DOHH2 (cell line): ENCODE measurements at regions not wholly inside any gene's neighbourhood (a gene's known extent, or its start where the extent isn't known, plus 50 kb on each side); places are given as distances from the start of the nearest gene placed in this dataset.

Source experiments
- H3F3A ChIP-seq: fragments of 200-600 bp; sonication (generic), shearing (Covaris generic); 2 replicates; pipeline ENCODE4 v1.6.0; 2016; ENCODE audit warnings: antibody characterized with exemption, mild to moderate bottlenecking; ENCODE audit not compliant: control insufficient read depth, insufficient read depth
- H3K27ac ChIP-seq: fragments of 200-600 bp; sonication (generic); 2 replicates; pipeline ENCODE4 v1.5.1; 2014; ENCODE audit warnings: low read depth, mild to moderate bottlenecking, low read length, moderate library complexity
- H3K27me3 ChIP-seq: fragments of 200-600 bp; sonication (generic); 2 replicates; pipeline ENCODE4 v1.6.1; 2014; ENCODE audit warnings: mild to moderate bottlenecking, low read length, mixed read lengths; ENCODE audit not compliant: control insufficient read depth
- H3K36me3 ChIP-seq: fragments of 200-600 bp; sonication (generic); 2 replicates; pipeline ENCODE4 v1.6.1; 2014; ENCODE audit warnings: mild to moderate bottlenecking, low read length, moderate library complexity, mixed read lengths; ENCODE audit not compliant: control insufficient read depth
- H3K4me1 ChIP-seq: fragments of 200-600 bp; sonication (generic); 2 replicates; pipeline ENCODE4 v1.6.1; 2014; ENCODE audit warnings: mild to moderate bottlenecking, low read length, mixed read lengths; ENCODE audit not compliant: control insufficient read depth
- H3K4me2 ChIP-seq: fragments of 200-600 bp; sonication (generic); 2 replicates; pipeline ENCODE4 v1.6.0; 2014; ENCODE audit warnings: mild to moderate bottlenecking, low read length, moderate library complexity
- H3K4me3 ChIP-seq: fragments of 200-600 bp; sonication (generic); 2 replicates; pipeline ENCODE4 v1.5.1; 2014; ENCODE audit warnings: mild to moderate bottlenecking, low read length, mixed read lengths
- H3K79me2 ChIP-seq: fragments of 200-600 bp; sonication (generic); 2 replicates; pipeline ENCODE4 v1.6.1; 2014; ENCODE audit warnings: mild to moderate bottlenecking, low read length, mixed read lengths; ENCODE audit not compliant: control insufficient read depth
- H3K9me2 ChIP-seq: fragments of 200-600 bp; sonication (generic); replicated peaks from 2 replicates; pipeline ENCODE4 v1.6.1; 2014; ENCODE audit warnings: mild to moderate bottlenecking, low read length, mixed read lengths; ENCODE audit not compliant: control insufficient read depth
- H3K9me3 ChIP-seq: fragments of 200-600 bp; sonication (generic); 2 replicates; pipeline ENCODE4 v1.6.1; 2014; ENCODE audit warnings: antibody characterized with exemption, low read length, mixed read lengths; ENCODE audit not compliant: control insufficient read depth, insufficient read depth
- H4K20me1 ChIP-seq: fragments of 200-600 bp; sonication (generic); 2 replicates; pipeline ENCODE4 v1.6.0; 2014; ENCODE audit warnings: low read depth, mild to moderate bottlenecking, antibody characterized with exemption, low read length, moderate library complexity; ENCODE audit not compliant: control insufficient read depth, insufficient read depth
- CTCF ChIP-seq: fragments of 200-600 bp; sonication (generic); IDR thresholded peaks from one replicate; pipeline ENCODE4 v1.5.1; 2014; ENCODE audit warnings: antibody characterized with exemption, mild to moderate bottlenecking, low read depth, low read length; ENCODE audit not compliant: poor library complexity, severe bottlenecking
- EZH2phosphoT487 ChIP-seq: fragments of 200-600 bp; sonication (generic); IDR thresholded peaks from 2 replicates; pipeline ENCODE4 v1.6.1; 2017; ENCODE audit warnings: borderline replicate concordance, mild to moderate bottlenecking, antibody characterized with exemption, low read length, moderate library complexity, mixed read lengths

GRCh38 chr1:106768077-106768476, 288.4 kb upstream of the PRMT6 start:
- H3K79me2 ChIP-seq, result no peaks in the 10 kb centered on the region
- H3K4me2 ChIP-seq, result no peak overlapping the region
- H4K20me1 ChIP-seq, result no peaks in the 10 kb centered on the region
- H3K27ac ChIP-seq, result no peak overlapping the region
- H3K9me3 ChIP-seq, result no peaks in the 10 kb centered on the region
- H3K27me3 ChIP-seq, result no peaks in the 10 kb centered on the region
- TF ChIP-seq CTCF (no peak), EZH2phosphoT487 (no peak)
- no peaks in the 10 kb centered on the region for H3K4me1 ChIP-seq
- no peaks in the 10 kb centered on the region for H3K9me2 ChIP-seq
- no peaks in the 10 kb centered on the region for H3F3A ChIP-seq
- H3K4me3 ChIP-seq, result no peak overlapping the region
- no peaks in the 10 kb centered on the region for H3K36me3 ChIP-seq

GRCh38 chr1:106768501-106768900, 288.0 kb upstream of the PRMT6 start:
- Histone ChIP-seq H3K27me3 (no peaks in the 10 kb centered on the region), H4K20me1 (no peaks in the 10 kb centered on the region), H3K4me1 (no peaks in the 10 kb centered on the region), H3K4me3 (no peak overlapping the region), H3K79me2 (no peaks in the 10 kb centered on the region), H3K9me2 (no peaks in the 10 kb centered on the region), H3K4me2 (no peak overlapping the region), H3F3A (no peaks in the 10 kb centered on the region), H3K9me3 (no peaks in the 10 kb centered on the region), H3K36me3 (no peaks in the 10 kb centered on the region), H3K27ac (no peak overlapping the region)
- TF ChIP-seq CTCF (no peak), EZH2phosphoT487 (no peak)

- H3K9me2 ChIP-seq, result no peaks in the 10 kb centered on the region; the same call in 1 of the 2 replicates
- H3K9me3 ChIP-seq, result no peaks in the 10 kb centered on the region
- no peak overlapping the region for H3K4me2 ChIP-seq
- H3K4me3 ChIP-seq, result no peak overlapping the region
- no peaks in the 10 kb centered on the region for H3K4me1 ChIP-seq
- H3K79me2 ChIP-seq, result no peaks in the 10 kb centered on the region
- TF ChIP-seq EZH2phosphoT487 (no peak), CTCF (no peak)
- no peak overlapping the region for H3K27ac ChIP-seq
- no peaks in the 10 kb centered on the region for H3F3A ChIP-seq
- no peaks in the 10 kb centered on the region for H3K36me3 ChIP-seq
- no peaks in the 10 kb centered on the region for H3K27me3 ChIP-seq
- no peaks in the 10 kb centered on the region for H4K20me1 ChIP-seq
Measured at GRCh38 chr1:106773206-106773605, 283.3 kb upstream of the PRMT6 start.

GRCh38 chr1:106780066-106780465, 276.4 kb upstream of the PRMT6 start:
- Histone ChIP-seq H3K9me2 (no peaks in the 10 kb centered on the region; the same call in 1 of the 2 replicates), H3K36me3 (no peaks in the 10 kb centered on the region), H3K4me2 (no peak overlapping the region), H3K4me3 (no peak overlapping the region), H3F3A (no peaks in the 10 kb centered on the region), H3K79me2 (no peaks in the 10 kb centered on the region), H3K9me3 (no peaks in the 10 kb centered on the region), H3K4me1 (no peaks in the 10 kb centered on the region), H4K20me1 (no peaks in the 10 kb centered on the region), H3K27ac (no peak overlapping the region), H3K27me3 (no peaks in the 10 kb centered on the region)
- TF ChIP-seq EZH2phosphoT487 (no peak), CTCF (no peak)
